NCI-H82 treated with DMSO at 0.1 percent for 48 hours (cell line): ENCODE measurements at regions not wholly inside any gene's neighbourhood (a gene's known extent, or its start where the extent isn't known, plus 50 kb on each side); places are given as distances from the start of the nearest gene placed in this dataset.
"Not testable (repeated sequence)": the region's sequence is repeated elsewhere in the genome, so short reads cannot be mapped to it uniquely, and the experiment has no call there.

Experiments used
- DNase-seq: peaks from one replicate; lab custom pipeline; 2025; ENCODE audit not compliant: unreplicated experiment; lab: John Stamatoyannopoulos, UW

DNA sequence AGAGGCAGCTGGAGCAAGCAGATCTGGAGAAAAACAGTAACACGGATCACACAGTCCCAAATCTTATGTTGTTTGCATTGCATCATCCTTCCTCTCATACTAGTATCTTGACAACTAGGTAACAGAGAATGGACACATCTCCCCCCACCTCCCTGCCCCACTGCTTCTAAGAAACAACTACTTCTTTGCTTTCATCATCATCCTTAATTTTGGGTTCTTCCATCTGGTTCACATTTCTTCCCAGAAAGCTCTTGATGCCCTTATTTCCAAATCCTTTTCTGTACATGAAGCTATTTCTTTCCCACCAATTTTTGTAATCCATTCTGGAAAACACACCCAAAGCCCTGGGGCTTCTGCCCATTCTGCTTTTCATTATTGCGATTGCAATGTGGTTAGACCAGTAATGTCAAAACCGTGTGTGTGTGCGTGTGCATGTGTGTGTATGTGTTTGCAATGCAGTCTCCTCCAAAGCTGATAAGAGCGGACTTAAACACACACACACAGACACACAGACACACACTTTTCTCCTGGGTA, 254.7 kb upstream of the SLC30A5 start:
- DNase-seq, result no peak

DNA sequence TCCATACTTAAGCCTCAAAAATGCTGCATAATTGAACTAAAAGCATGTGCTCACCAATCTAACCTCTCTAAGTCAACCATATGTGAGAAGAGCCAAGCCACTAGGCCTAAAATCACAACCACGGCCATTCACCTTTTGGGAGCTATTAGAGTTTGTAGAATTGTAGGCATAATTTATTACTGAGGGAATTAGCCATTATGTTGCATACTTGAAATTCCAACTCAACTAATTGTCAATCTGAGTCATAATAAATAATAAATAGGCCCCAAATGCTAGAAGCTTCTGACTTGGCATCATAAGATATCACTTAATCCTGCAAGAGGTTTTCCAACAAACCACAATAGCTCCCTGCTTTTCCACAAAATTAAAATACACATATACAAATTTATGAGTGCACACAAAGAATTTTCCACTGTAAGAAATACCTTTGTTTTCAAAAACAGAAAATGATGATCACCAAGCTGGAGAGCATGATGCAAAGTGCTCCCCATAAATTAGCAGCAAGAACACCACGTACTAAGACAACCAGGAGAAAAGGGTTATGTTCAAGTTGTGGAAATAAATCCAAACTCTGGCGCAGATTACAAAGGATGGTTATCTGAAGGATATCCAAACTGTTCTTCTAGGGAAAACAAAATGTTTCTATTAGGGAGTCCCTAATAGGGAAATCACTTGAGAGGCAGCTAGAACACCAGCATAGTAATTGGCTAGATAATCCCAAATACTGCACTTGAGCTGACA, 250.0 kb upstream of the SLC30A5 start:
- DNase-seq, result no peak

DNA sequence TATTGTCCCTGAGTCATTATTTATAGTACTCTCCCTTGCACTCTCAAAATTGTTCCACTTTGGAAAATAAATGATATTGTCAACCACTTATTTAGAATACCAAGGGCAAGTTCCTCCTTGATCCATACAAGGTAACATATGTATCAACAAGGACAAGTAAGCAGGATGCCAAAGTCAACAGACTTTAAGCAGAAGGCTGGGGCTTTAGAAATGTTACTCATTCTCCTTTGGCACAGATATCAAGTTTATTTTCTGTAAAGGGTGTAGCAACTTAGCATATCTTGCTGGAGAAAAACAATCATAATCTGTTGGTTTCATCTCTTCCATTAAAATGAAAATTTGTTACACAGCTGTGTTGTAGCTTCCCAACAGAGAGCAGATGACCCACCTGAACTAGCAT, 248.7 kb upstream of the SLC30A5 start:
- no peak for DNase-seq

DNA sequence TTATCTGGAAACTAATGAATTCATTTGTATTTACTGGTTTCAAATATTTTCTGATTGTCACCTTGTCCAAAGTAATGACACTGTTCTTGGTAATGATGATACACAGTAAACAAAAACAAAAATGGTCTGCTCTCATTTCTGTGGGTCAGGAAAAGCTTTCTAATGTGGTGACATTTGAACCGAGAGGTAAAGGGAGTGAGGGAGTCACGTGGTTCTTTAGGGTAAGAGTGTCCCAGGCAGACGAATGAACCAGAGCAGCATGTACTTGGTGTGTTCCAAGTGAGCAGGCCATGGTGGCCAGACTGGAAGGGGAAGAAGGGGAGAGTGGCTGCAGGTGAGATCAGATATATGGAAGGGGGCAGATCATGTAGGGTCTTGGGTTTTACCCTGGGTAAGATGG, 247.0 kb upstream of the SLC30A5 start:
- no peak for DNase-seq

DNA sequence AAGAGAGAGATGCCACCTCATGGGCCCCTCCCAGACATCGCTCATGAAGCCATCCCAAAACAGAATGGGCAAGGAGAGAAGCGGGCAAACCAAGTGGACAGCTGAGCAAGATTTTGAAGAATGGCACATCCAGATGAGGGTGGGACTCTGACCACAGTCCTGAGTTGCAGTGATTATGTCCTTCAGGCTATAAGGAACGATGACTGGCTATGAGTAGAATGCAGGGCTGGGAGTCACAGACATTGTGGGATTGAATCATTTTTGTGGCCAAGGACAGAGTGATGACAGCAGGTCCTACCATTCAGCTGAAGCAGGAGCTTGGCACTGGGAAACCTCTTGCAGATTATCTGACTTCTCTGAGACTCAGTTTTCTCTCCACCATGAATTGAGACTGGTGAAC, 245.7 kb upstream of the SLC30A5 start:
- DNase-seq, result no peak

DNA sequence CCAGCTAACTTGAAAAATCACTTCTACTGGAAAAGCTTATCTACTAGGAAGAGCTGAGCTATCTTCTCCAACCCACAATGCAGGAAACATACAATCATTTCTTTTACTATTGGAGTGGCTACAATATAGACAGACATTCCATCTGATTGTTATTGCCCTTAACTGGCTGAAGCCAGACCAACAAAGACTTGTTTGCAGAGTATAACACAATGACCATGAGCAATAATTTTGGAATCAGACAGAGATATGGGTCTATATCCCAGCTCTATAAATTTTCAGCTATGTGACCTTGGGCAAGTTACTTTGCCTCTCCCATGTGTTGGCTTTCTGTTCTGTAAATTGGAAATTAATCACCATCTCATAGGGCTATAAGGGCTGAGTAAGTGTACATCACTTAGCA, 244.7 kb upstream of the SLC30A5 start:
- no peak for DNase-seq

DNA sequence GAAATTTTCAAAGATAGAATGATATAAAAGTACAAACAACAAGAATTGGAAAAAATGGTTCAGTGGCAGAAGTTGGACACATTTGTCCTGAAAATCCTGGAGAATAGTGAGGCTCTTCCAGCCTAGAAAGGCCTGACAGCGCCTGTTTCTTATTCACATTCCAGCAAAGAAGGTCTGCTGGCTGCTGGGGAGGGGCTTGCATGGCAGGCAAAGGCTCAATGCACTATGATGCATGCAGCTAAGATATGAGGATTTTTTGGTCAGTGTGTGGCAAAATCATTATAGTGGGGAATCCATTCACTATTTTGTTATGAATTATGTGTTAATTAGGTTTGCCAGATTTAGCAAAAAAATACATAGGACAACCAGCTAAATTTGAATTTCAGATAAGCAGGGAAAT, 243.9 kb upstream of the SLC30A5 start:
- DNase-seq, result no peak

DNA sequence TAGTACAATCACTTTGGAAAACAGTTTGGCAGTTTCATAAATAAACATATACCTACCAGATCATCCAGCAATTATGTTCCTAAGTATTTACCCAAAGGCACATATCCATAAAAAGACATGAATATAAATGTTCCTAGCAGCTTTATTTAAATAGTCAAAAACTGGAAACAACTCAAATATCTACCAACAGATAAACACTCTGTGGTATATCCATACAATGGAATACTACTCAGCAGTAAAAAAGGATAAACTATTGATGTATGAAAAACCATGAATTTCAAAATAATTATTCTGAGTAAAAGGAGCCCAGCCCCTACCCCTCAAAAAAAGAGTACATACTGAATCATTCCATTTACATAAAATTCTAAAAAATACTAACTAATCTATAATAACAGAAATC, 232.7 kb upstream of the SLC30A5 start:
- no peak for DNase-seq

DNA sequence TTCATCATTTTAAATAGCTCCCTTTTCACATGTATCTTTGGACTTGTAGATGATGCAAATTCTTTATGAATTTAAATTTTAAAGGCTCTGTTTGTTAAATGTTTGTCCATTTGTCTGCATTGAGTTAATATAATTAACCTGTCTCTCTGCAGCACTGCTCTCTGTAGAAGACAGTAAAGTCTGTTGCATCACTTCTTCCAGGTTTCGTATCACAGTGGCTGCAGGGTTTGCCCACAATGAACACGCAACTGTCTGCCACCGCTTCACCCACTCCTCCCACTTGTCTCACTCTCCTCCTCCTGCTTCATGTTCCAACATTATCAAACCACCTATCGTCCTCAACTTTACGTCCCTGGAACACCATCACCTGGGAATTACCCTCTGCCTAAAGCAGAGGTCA, 231.3 kb upstream of the SLC30A5 start:
- no peak for DNase-seq

DNA sequence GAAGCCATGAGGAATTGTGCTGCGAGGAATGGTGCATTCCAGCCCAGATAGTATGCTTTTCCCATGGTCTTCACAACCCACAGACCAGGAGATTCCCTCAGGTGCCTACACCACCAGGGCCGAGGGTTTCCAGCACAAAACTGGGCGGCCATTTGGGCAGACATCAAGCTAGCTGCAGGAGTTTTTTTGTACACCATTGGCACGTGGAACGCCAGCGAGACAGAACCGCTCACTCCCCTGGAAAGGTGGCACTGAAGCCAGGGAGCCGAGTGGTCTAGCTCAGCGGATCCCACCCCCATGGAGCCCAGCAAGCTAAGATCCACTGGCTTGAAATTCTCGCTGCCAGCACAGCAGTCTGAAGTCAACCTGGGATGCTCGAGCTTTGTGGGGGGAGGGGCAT, 228.6 kb upstream of the SLC30A5 start:
- DNase-seq, result not testable (repeated sequence)

DNA sequence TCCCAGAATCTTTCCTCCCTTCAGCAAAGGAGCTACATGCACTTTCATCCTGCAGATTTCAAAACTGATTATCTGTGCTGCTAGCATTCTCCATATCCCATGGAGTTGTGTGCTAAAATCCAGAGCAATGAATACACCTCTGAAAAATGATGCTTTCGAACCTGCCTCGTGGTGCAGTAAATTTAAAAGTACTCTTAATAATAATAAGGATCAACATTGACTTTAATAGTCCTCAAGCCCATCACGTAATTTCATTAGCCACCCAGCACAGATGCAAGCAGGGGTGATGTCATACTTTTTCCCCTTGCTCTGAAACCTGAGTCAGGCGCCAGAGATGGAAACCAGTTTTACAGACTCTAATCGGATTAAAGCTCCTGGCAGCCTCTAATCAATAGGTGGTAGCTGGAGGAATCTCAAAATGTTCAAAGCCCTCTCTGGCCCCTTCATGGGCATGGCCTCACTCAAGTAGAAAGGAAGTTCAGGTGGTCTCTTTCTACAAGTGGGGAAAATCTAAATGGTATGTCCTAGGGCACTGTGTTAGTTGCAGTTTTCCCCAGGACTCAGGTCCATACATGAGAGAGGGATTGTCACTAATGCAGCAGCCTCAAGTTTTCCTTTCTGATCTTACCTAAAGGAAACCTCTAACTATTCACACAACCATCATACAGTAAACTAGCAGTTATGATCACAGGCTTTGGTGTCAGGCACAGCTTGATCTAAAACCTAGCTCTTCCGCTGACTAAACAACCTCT, 221.6 kb upstream of the SLC30A5 start:
- peak; percentile 86 for DNase-seq

DNA sequence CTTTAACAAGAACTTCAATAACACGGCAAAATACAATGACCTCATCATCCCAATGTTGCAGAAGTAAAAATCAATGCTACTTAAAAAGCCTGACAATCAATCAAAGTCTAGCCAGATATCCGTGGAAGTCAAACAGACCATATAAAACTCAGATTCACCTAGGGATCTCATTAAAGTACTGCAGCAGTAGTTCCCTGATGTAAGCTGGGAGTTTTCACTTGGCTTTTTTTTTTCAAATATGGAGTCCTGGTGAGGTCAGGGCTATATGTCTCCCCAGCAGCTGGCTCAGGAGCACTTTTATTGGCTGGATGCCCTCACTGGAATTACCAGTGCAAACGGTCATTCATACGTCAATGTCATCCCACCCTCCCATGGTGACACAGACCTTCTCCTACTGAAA, 220.6 kb upstream of the SLC30A5 start:
- peak; percentile 61 for DNase-seq

DNA sequence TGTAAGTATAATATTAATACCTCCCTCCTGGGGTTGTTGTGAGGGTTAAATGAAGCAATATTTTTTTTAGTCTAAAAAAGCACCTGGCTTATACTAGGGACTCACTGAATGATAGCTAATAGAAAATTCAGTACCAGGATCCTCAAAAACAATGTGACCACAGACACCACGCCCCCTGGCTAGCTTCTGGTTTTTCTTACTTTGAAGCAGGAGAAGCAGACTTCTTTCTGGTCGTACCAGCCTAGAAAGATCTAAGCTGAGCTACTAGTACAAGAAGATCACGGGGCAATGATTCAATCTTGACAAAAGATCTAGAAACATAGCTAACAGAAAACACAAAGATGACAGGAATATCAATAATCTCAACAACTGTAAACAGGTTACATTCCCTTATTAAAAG, 218.5 kb upstream of the SLC30A5 start:
- no peak for DNase-seq

DNA sequence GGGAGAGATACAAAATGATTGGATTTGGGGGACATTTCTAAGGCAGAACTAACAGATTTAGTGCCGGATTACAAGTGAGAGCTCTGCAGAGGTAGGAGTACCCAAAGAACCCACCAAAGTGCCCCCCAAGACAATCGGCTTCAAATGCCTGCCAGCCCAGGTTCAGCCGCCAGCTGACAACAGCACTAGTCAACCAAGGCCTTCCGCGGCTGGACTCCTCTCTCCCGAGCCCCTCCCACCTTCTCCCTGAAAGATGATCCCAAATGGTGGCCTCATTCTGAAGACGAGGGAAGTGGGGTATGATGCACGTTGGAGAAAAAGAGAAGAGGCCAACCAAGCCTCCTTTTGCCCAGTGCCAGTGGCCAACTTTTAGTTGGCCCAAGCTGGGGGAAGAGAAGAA, 210.4 kb upstream of the SLC30A5 start:
- no peak for DNase-seq

DNA sequence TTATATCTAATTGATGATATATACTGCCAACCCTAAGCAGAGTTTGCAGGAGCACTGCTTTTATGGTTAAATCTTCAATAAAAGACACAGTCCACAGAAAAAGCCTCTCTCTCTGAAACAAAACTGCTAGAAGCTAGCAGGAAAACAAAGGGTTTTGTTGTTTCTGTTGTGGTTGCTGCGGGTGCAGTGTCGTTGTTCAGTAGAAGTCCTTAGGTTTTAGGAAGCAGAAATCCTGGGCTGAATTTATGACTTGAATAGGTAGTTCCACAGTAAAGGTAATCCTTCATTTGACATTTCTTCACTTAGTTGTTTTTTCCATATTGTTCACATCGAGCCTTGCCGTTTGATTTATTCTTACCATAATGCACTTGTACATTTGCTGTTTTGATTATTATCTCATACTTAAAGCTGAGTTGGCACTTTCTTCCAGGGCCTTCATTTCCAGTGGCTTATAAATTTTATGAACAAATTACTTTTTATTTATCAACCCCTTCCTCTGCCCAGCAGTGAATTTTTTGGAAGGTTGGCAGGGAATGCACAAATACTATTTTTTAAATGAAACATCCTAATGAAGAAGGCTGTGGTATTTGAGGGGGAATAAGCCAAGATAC, 209.6 kb upstream of the SLC30A5 start:
- DNase-seq, result no peak

DNA sequence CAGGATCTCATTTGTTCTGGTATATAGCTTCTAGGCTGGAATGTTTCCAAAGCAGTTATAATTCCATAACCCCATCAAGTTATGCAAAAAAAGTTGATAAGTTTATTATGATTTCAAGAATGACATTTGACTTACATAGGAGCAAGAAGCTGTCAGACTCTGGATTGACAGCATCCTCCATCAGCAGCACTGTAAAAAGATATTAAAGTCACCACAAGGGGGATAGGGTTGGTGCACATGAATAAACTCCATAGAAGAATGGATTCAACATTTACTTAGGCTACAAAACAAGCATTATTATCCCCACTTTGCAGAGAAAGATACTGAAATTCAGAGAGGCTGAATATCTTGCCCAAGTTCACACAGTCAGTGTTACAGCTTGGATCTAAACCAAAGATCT, 208.9 kb upstream of the SLC30A5 start:
- DNase-seq, result no peak

DNA sequence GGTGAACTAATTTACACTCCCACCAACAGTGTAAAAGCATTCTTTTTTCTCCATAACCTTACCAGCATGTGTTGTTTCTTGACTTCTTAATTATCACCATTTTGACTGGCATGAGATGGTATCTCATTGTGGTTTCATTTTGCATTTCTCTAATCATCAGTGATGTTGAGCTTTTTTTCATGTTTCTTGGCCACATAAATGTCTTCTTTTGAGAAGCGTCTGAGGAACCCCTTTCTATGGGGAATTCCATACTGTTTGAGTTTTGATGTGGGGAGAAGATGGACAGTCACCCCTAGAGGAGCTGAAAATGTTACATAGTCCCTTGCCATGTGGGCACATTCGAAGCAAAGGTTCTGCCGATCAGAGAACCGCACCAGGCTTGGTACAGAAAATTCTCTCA, 207.0 kb upstream of the SLC30A5 start:
- no peak for DNase-seq

DNA sequence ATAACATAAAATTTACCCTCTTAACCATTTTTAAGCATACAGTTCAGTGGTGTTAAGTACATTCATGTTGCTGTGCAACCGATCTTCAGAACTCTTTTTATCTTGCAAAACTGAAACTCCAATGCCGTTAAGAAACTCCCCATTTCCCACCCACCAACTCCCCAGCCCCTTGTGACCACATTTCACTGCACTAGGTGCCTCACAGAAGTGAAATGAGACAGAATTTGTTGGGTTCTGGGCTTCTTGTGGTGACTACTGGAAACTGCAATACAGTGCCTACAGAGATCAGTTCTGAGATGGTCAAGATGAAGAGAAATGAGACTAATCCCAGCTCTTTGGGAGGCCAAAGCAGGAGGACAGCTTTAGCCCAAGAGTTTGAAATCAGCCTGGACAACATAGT, 202.1 kb upstream of the SLC30A5 start:
- no peak for DNase-seq

DNA sequence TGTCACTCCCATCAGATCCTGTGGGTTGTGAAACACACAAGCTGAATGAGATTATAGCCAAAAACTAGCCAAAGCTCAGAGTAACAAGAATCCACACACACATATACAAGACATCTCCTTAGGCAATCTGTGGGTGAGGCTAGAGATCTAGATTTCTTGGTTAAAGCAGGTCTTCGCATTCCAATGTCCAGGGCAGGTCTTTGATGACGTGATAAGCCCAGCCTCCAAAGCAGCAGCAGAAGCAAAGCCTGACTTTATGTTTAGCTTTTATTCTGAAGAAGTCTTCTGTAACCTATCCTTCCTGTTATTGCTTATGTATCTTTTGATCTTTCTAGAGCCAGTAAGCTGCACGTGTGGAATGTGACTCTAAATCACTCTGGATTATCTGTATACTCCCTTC, 199.1 kb upstream of the SLC30A5 start:
- DNase-seq, result no peak

DNA sequence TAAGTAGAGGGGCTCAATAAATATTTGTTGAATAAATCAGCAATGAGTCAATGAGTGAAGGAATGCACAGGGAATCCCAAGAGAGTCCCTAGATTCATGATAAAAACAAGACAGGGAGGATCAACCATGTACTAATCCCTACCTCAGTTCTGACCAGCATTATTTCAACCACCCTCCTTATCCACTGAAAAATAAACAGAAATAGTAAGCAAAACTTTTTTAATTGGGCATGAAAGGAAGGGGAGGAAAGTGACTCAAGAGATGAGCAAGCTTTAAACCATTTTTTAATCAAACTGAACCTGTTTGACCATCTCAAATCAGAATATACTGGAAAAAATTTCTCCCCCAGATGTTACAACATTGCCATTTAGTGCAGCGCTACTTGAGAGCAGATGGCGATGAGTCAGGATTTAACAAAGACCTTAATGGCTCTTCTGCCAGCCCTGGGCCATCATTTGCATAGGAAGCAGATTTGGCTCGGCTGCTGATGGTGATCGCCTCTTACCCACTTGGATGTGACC, 194.8 kb upstream of the SLC30A5 start:
- DNase-seq, result peak; percentile 73

DNA sequence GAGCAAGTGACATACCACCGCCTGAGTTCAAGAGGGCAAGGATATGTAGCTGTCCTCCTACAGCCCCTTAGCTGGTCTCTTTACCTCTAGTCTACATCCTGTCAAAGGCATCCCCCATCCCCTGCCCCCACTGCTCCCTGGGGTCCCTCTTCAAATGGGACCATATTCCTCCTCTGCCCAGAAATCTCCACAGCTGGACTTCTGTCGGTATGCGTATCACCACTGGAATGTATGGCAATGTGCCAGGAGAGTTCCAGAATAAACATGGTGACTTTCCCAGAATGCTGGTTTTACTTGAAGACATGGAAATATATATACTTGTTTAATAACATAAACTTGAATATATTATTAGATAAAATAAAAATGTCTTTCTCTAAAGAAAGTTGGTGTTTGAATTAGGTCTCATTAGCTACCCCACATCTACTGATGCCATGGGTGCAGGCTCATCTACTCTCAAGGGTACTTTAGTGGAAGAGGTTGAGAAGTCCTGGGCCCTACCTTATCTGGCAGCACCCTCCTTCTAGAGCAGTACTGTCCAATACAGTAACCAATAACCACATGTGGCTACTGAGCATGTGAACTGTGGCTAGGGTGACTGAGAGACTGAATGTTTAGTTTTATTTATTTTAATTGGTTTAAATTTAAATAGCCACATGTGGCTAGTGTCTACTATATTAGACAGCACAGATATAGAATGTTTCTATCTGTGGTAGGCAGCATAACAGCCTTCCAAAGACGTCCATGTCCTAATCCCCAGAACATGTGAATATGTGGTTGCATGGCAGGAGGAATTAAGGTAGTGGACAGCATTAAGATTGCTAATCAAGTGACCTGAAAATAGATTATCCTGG, 181.7 kb upstream of the SLC30A5 start:
- no peak for DNase-seq
